BLaER1 treated with 17β-estradiol and CSF1 and Interleukin-3, amounts not matched to agents 10 nM and 100 nM (cell line): ENCODE measurements at regions not wholly inside any gene's neighbourhood (a gene's known extent, or its start where the extent isn't known, plus 50 kb on each side); places are given as distances from the start of the nearest gene placed in this dataset.
"Not testable (repeated sequence)": the region's sequence is repeated elsewhere in the genome, so short reads cannot be mapped to it uniquely, and the experiment has no call there.

Experiments used
- H3K27ac ChIP-seq, 11 experiments: shearing (Covaris generic); formaldehyde crosslinking; 2 replicates each; pipeline ENCODE4 v1.8.1; 2022
- H3K27me3 ChIP-seq, 11 experiments: shearing (Covaris generic); formaldehyde crosslinking; 2 replicates each; pipeline ENCODE4 v1.8.1; 2022
- H3K36me3 ChIP-seq, 11 experiments: shearing (Covaris generic); formaldehyde crosslinking; 2 replicates each; pipeline ENCODE4 v1.8.1; 2022
- H3K4me1 ChIP-seq, 10 experiments: shearing (Covaris generic); formaldehyde crosslinking; 2 replicates each; pipeline ENCODE4 v1.8.1; 2022
- H3K4me2 ChIP-seq, 11 experiments: shearing (Covaris generic); formaldehyde crosslinking; 2 replicates each; pipeline ENCODE4 v1.8.1; 2022
- H3K4me3 ChIP-seq, 10 experiments: shearing (Covaris generic); formaldehyde crosslinking; 2 replicates each; pipeline ENCODE4 v1.8.1; 2022
- H3K9ac ChIP-seq, 11 experiments: shearing (Covaris generic); formaldehyde crosslinking; 2 replicates each; pipeline ENCODE4 v1.8.1; 2022
- H3K9me3 ChIP-seq, 11 experiments: shearing (Covaris generic); formaldehyde crosslinking; replicated peaks in 1 of 11; 2 replicates each; pipeline ENCODE4 v1.8.1; 2022
- H4K20me1 ChIP-seq, 11 experiments: shearing (Covaris generic); formaldehyde crosslinking; 2 replicates each; pipeline ENCODE4 v1.8.1; 2022
- Cebpa-rat ChIP-seq, 11 experiments: shearing (Covaris generic); IDR thresholded peaks; 2 replicates each; pipeline ENCODE4 v1.8.1; 2022

- TF ChIP-seq Cebpa-rat (IDR thresholded peaks at IDR 0.05): no peak
- Histone ChIP-seq H3K36me3 (no peaks in the 10 kb centered on the region), H3K27ac (no peak overlapping the region), H3K27me3 (no peaks in the 10 kb centered on the region), H3K9ac (no peak overlapping the region), H3K4me2 (no peak overlapping the region), H3K4me3 (no peak overlapping the region), H4K20me1 (no peaks in the 10 kb centered on the region), H3K4me1 (peaks cover 0 to 8% (median 3%) of the 10 kb centered on the region in 10 experiments; a peak in 12 of 20 replicates), H3K9me3 (peaks cover 18 to 41% (median 29%) of the 10 kb centered on the region in 11 experiments; a peak in 21 of 22 replicates)
Observed at GRCh38 chr2:2777876-2778275, 446.8 kb upstream of the MYT1L start.

- Histone ChIP-seq H3K4me1 (peaks cover 0 to 12% (median 3%) of the 10 kb centered on the region in 10 experiments; a peak in 6 of 20 replicates), H3K9me3 (peaks cover 19 to 46% (median 33%) of the 10 kb centered on the region in 11 experiments; a peak in 21 of 22 replicates), H3K27ac (no peak overlapping the region), H3K36me3 (no peaks in the 10 kb centered on the region), H3K27me3 (no peaks in the 10 kb centered on the region), H3K4me3 (no peak overlapping the region), H3K9ac (no peak overlapping the region), H4K20me1 (no peaks in the 10 kb centered on the region), H3K4me2 (no peak overlapping the region)
- no peak for TF ChIP-seq Cebpa-rat (IDR thresholded peaks at IDR 0.05)
Observed at GRCh38 chr2:2777213-2777612, 446.1 kb upstream of the MYT1L start.

GRCh38 chr2:2775018-2775417, 443.9 kb upstream of the MYT1L start:
- Histone ChIP-seq H3K4me2 (no peak overlapping the region), H3K9me3 (peaks cover 5 to 32% (median 20%) of the 10 kb centered on the region in 11 experiments; a peak in 21 of 22 replicates), H3K27ac (no peak overlapping the region), H3K4me3 (no peak overlapping the region), H4K20me1 (no peaks in the 10 kb centered on the region), H3K36me3 (no peaks in the 10 kb centered on the region), H3K4me1 (peaks cover 0 to 12% (median 3%) of the 10 kb centered on the region in 10 experiments; a peak in 6 of 20 replicates), H3K27me3 (no peaks in the 10 kb centered on the region), H3K9ac (no peak overlapping the region)
- TF ChIP-seq Cebpa-rat (IDR thresholded peaks at IDR 0.05): no peak

GRCh38 chr2:2773692-2774091, 442.6 kb upstream of the MYT1L start:
- no peaks in the 10 kb centered on the region for H4K20me1 ChIP-seq
- H3K27ac ChIP-seq: no peak overlapping the region
- peaks cover 0 to 26% (median 15%) of the 10 kb centered on the region in 11 experiments; a peak in 14 of 22 replicates for H3K9me3 ChIP-seq
- no peaks in the 10 kb centered on the region for H3K27me3 ChIP-seq
- no peak for TF ChIP-seq Cebpa-rat (IDR thresholded peaks at IDR 0.05)
- H3K4me1 ChIP-seq: peaks cover 0 to 12% (median 3%) of the 10 kb centered on the region in 10 experiments; a peak in 6 of 20 replicates
- H3K9ac ChIP-seq: no peak overlapping the region
- H3K4me3 ChIP-seq: no peak overlapping the region
- H3K36me3 ChIP-seq: no peaks in the 10 kb centered on the region
- H3K4me2 ChIP-seq: peak overlapping the region in 1 of 11 experiments; percentile 20; a peak in 2 of 22 replicates

GRCh38 chr2:2773080-2773479, 442.0 kb upstream of the MYT1L start:
- not testable (repeated sequence) for H3K27ac ChIP-seq, H3K27me3 ChIP-seq, H4K20me1 ChIP-seq, H3K4me3 ChIP-seq, H3K9ac ChIP-seq, H3K36me3 ChIP-seq
- Histone ChIP-seq H3K4me1 (peaks cover 0 to 12% (median 3%) of the 10 kb centered on the region in 10 experiments; a peak in 6 of 20 replicates), H3K9me3 (peaks cover 0 to 26% (median 15%) of the 10 kb centered on the region in 11 experiments; a peak in 14 of 22 replicates), H3K4me2 (peak overlapping the region in 6 of 11 experiments; percentile 16 to 51 (median 22); a peak in 7 of 22 replicates)

GRCh38 chr2:2771721-2772411, 440.8 kb upstream of the MYT1L start:
- Histone ChIP-seq H3K9me3 (peaks cover 0 to 26% (median 15%) of the 10 kb centered on the region in 11 experiments; a peak in 14 of 22 replicates), H3K9ac (no peak overlapping the region), H3K36me3 (no peaks in the 10 kb centered on the region), H3K27me3 (no peaks in the 10 kb centered on the region), H3K4me1 (peaks cover 0 to 12% (median 3%) of the 10 kb centered on the region in 10 experiments; a peak in 6 of 20 replicates), H3K4me3 (no peak overlapping the region), H3K4me2 (no peak overlapping the region), H4K20me1 (no peaks in the 10 kb centered on the region), H3K27ac (no peak overlapping the region)
- TF ChIP-seq Cebpa-rat (IDR thresholded peaks at IDR 0.05): no peak

GRCh38 chr2:2769481-2770431, 438.7 kb upstream of the MYT1L start:
- TF ChIP-seq Cebpa-rat (IDR thresholded peaks at IDR 0.05): no peak
- Histone ChIP-seq H3K36me3 (no peaks in the 10 kb centered on the region), H3K9me3 (peaks cover 0 to 21% (median 14%) of the 10 kb centered on the region in 11 experiments; a peak in 12 of 22 replicates)

GRCh38 chr2:2768476-2768875, 437.4 kb upstream of the MYT1L start:
- Histone ChIP-seq H3K9ac (no peak overlapping the region), H3K27ac (no peak overlapping the region), H3K27me3 (no peaks in the 10 kb centered on the region), H3K4me1 (peaks cover 0 to 32% (median 15%) of the 10 kb centered on the region in 10 experiments; a peak in 11 of 20 replicates), H3K4me3 (no peak overlapping the region), H3K9me3 (peaks cover 0 to 17% (median 8%) of the 10 kb centered on the region in 11 experiments; a peak in 12 of 22 replicates), H4K20me1 (no peaks in the 10 kb centered on the region; a peak in 1 of 22 replicates), H3K36me3 (no peaks in the 10 kb centered on the region), H3K4me2 (no peak overlapping the region)
- no peak for TF ChIP-seq Cebpa-rat (IDR thresholded peaks at IDR 0.05)

More at GRCh38 chr2:2769481-2770431, 438.7 kb upstream of the MYT1L start:
- Histone ChIP-seq H3K27me3 (no peaks in the 10 kb centered on the region), H3K9ac (no peak overlapping the region), H3K27ac (no peak overlapping the region), H3K4me3 (no peak overlapping the region), H4K20me1 (no peaks in the 10 kb centered on the region; a peak in 1 of 22 replicates), H3K4me1 (peaks cover 0 to 27% (median 11%) of the 10 kb centered on the region in 10 experiments; a peak in 10 of 20 replicates), H3K4me2 (no peak overlapping the region)

GRCh38 chr2:2767837-2768236, 436.8 kb upstream of the MYT1L start:
- no peak for TF ChIP-seq Cebpa-rat (IDR thresholded peaks at IDR 0.05)
- peaks cover 0 to 11% (median 3%) of the 10 kb centered on the region in 11 experiments; a peak in 5 of 22 replicates for H3K9me3 ChIP-seq
- no peak overlapping the region for H3K4me2 ChIP-seq
- H3K4me3 ChIP-seq: no peak overlapping the region
- H4K20me1 ChIP-seq: no peaks in the 10 kb centered on the region; a peak in 1 of 22 replicates
- H3K27me3 ChIP-seq: no peaks in the 10 kb centered on the region
- no peaks in the 10 kb centered on the region for H3K36me3 ChIP-seq
- peaks cover 0 to 32% (median 17%) of the 10 kb centered on the region in 10 experiments; a peak in 11 of 20 replicates for H3K4me1 ChIP-seq
- H3K27ac ChIP-seq: no peak overlapping the region
- no peak overlapping the region for H3K9ac ChIP-seq
